ENCODE measurements at regions not wholly inside any gene's neighbourhood (a gene's known extent, or its start where the extent isn't known, plus 50 kb on each side); places are given as distances from the start of the nearest gene placed in this dataset.

DNA sequence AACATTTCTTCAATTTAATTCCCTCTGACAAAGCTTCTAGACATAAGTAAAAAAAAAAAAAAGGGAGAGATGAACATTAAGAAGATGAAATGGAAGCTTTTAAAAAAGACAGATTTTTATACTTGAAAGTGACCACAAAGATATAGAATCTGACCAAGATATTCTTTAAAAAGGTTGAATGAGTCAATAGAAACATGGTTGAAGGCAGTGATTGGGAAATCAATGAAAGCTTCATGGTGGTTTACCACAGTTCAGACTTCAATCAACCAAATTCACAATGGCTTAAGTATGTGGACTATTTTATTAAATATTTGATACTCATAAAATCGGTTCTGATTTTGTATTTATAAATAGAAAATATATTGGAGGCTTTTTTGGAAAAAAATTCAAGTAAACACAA is 248.4 kb upstream of the HSF2 start:
- H3K27ac ChIP-seq, result no peak overlapping the region
- TF ChIP-seq CTCF (IDR thresholded peaks at IDR 0.05) (no peak), POLR2A (IDR thresholded peaks at IDR 0.05) (no peak), EP300 (IDR thresholded peaks at IDR 0.05) (no peak)

DNA sequence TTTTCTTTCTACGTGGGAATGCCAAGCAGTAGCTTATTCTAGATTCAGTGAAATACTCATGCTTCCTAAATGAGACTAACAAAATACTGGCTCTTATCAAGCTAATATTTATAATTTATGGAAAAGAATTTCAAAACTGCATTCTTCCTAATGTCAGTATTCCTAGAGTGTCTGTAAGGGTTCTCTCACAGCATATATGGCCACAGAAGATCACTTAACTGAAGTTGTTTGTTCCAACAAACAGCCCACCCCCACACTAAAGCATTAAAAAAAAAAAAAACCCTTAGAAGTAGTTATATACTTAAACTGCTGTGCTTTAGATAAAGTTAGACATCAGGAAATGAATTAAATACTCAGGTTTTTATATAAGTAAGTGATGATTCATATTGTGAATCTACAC is 247.7 kb upstream of the HSF2 start:
- H3K27ac ChIP-seq, result no peak overlapping the region
- no peak for TF ChIP-seq CTCF (IDR thresholded peaks at IDR 0.05)
- TF ChIP-seq EP300 (IDR thresholded peaks at IDR 0.05), result no peak
- no peak for TF ChIP-seq POLR2A (IDR thresholded peaks at IDR 0.05)
- 53 to 57% methylated on average over 1 of the region's 1 CpG for WGBS, 2 donors

More for the DNA sequence above, 248.4 kb upstream of the HSF2 start:
- Histone ChIP-seq H3K27me3 (no peaks in the 10 kb centered on the region), H3K4me1 (no peaks in the 10 kb centered on the region), H3K4me3 (no peak overlapping the region), H3K36me3 (no peaks in the 10 kb centered on the region), H3K9me3 (no peaks in the 10 kb centered on the region)
- 56 to 70% methylated on average over 1 of the region's 1 CpG for WGBS, 2 donors
- DNase-seq (ENCODE audit: low spot score in 2 of 2), result no peak

GRCh38 chr6:122153557-122153956 is 245.9 kb upstream of the HSF2 start:
- no peak overlapping the region for H3K27ac ChIP-seq
- 33% methylated on average over 3 of the region's 3 CpGs for WGBS, 2 donors
- no peaks in the 10 kb centered on the region for H3K4me1 ChIP-seq

More for the DNA sequence above, 247.7 kb upstream of the HSF2 start:
- Histone ChIP-seq H3K4me3 (no peak overlapping the region), H3K36me3 (no peaks in the 10 kb centered on the region), H3K4me1 (no peaks in the 10 kb centered on the region), H3K27me3 (no peaks in the 10 kb centered on the region), H3K9me3 (no peaks in the 10 kb centered on the region)
- no peak for DNase-seq (ENCODE audit: low spot score in 2 of 2)

GRCh38 chr6:122154155-122154554 is 245.3 kb upstream of the HSF2 start:
- no peaks in the 10 kb centered on the region for H3K36me3 ChIP-seq
- no peaks in the 10 kb centered on the region for H3K27me3 ChIP-seq
- no peak for DNase-seq (ENCODE audit: low spot score in 2 of 2)
- no peaks in the 10 kb centered on the region for H3K4me1 ChIP-seq
- 53 to 61% methylated on average over 1 of the region's 1 CpG for WGBS, 2 donors
- no peaks in the 10 kb centered on the region for H3K9me3 ChIP-seq
- no peak for TF ChIP-seq CTCF (IDR thresholded peaks at IDR 0.05)
- no peak for TF ChIP-seq POLR2A (IDR thresholded peaks at IDR 0.05)
- no peak for TF ChIP-seq EP300 (IDR thresholded peaks at IDR 0.05)
- H3K27ac ChIP-seq, result no peak overlapping the region
- H3K4me3 ChIP-seq, result no peak overlapping the region

More at GRCh38 chr6:122153557-122153956, 245.9 kb upstream of the HSF2 start:
- Histone ChIP-seq H3K27me3 (no peaks in the 10 kb centered on the region), H3K4me3 (no peak overlapping the region), H3K9me3 (no peaks in the 10 kb centered on the region), H3K36me3 (no peaks in the 10 kb centered on the region)
- no peak for DNase-seq (ENCODE audit: low spot score in 2 of 2)
- TF ChIP-seq EP300 (IDR thresholded peaks at IDR 0.05) (no peak), CTCF (IDR thresholded peaks at IDR 0.05) (no peak), POLR2A (IDR thresholded peaks at IDR 0.05) (no peak)

GRCh38 chr6:122154912-122155575 is 244.4 kb upstream of the HSF2 start:
- no peaks in the 10 kb centered on the region for H3K9me3 ChIP-seq
- H3K27ac ChIP-seq, result no peak overlapping the region
- TF ChIP-seq CTCF (IDR thresholded peaks at IDR 0.05), result no peak
- no peak for TF ChIP-seq EP300 (IDR thresholded peaks at IDR 0.05)
- no peak for TF ChIP-seq POLR2A (IDR thresholded peaks at IDR 0.05)
- H3K4me1 ChIP-seq, result no peaks in the 10 kb centered on the region
- 60 to 66% methylated on average over 2 of the region's 2 CpGs for WGBS, 2 donors
- no peak overlapping the region for H3K4me3 ChIP-seq
- no peak for DNase-seq (ENCODE audit: low spot score in 2 of 2)
- no peaks in the 10 kb centered on the region for H3K36me3 ChIP-seq
- no peaks in the 10 kb centered on the region for H3K27me3 ChIP-seq

Data from tibial nerve (tissue), 4 donors.